ENCODE measurements at regions not wholly inside any gene's neighbourhood (a gene's known extent, or its start where the extent isn't known, plus 50 kb on each side); places are given as distances from the start of the nearest gene placed in this dataset.

DNA sequence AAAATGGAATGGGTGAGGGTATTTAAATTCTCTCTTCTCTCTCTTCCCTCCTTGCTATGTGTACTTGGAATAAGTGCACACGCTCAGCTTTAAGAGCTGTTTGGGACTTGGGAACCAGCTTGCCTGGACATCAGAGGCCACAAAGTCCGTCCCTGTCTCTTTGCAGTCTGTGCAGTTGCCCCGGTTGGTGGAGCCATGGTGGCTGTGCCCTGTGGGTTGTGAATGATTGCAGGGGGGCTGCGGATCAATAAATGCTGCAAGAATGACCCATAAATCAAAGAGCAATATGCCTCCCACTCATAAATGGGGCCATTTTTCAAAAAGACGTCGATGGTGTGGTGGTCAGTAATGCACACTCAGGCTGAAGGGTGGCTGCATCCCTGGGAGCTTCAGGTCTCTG, 135.1 kb upstream of the CST7 start:
- TF ChIP-seq, protein P1, sequence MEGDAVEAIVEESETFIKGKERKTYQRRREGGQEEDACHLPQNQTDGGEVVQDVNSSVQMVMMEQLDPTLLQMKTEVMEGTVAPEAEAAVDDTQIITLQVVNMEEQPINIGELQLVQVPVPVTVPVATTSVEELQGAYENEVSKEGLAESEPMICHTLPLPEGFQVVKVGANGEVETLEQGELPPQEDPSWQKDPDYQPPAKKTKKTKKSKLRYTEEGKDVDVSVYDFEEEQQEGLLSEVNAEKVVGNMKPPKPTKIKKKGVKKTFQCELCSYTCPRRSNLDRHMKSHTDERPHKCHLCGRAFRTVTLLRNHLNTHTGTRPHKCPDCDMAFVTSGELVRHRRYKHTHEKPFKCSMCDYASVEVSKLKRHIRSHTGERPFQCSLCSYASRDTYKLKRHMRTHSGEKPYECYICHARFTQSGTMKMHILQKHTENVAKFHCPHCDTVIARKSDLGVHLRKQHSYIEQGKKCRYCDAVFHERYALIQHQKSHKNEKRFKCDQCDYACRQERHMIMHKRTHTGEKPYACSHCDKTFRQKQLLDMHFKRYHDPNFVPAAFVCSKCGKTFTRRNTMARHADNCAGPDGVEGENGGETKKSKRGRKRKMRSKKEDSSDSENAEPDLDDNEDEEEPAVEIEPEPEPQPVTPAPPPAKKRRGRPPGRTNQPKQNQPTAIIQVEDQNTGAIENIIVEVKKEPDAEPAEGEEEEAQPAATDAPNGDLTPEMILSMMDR (IDR thresholded peaks at IDR 0.05) = no peak
- ATAC-seq = no peak
- H3K4me3 ChIP-seq = no peak overlapping the region

DNA sequence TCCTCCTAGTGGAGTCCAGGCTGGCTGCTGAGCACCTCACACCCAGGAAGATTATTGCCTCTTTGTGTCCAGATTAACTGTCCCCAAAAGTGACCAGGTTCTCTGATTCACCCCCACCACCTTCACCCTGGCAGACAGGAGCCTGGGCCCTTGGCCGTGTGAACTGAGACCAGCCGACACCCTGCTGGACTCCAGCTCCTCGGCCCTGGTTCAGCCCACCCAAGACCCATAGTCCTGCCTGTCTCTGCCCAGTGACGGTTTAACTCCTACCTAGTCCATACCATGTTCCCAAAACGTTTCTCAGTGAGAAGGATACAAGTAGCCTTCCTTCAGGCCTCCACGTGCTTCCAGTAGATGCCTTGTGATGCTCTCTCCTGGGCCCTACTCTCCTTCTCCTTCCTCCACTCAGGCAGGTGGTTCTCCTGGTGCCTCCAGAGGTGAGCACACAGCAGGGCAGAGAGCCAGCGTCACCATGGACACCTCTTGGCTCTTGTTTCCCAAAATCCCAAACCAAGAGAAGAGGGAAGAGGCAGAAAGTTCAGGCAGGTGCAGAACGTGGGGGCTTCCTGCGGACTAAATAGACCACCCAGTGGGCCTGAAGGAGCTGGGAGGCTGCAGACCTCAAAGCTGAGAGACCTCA, 134.4 kb upstream of the CST7 start:
- TF ChIP-seq, protein P1 (IDR thresholded peaks at IDR 0.05) = no peak
- intact Hi-C loops (cut with DNase I, micrococcal nuclease) = no loop called here
- H3K9me3 ChIP-seq = no peaks in the 10 kb centered on the region
- DNase-seq (no peak), ATAC-seq (no peak)
- no peaks in the 10 kb centered on the region for H3K4me1 ChIP-seq (ENCODE audit: low read depth)
- no peak overlapping the region for H3K4me3 ChIP-seq
- H3K36me3 ChIP-seq (ENCODE audit: low read depth) = no peaks in the 10 kb centered on the region

More for the DNA sequence above, 135.1 kb upstream of the CST7 start:
- H3K4me1 ChIP-seq (ENCODE audit: low read depth) = no peaks in the 10 kb centered on the region
- H3K36me3 ChIP-seq (ENCODE audit: low read depth) = no peaks in the 10 kb centered on the region
- intact Hi-C loops (cut with DNase I, micrococcal nuclease) = no loop called here
- no peaks in the 10 kb centered on the region for H3K9me3 ChIP-seq
- no peak for DNase-seq

DNA sequence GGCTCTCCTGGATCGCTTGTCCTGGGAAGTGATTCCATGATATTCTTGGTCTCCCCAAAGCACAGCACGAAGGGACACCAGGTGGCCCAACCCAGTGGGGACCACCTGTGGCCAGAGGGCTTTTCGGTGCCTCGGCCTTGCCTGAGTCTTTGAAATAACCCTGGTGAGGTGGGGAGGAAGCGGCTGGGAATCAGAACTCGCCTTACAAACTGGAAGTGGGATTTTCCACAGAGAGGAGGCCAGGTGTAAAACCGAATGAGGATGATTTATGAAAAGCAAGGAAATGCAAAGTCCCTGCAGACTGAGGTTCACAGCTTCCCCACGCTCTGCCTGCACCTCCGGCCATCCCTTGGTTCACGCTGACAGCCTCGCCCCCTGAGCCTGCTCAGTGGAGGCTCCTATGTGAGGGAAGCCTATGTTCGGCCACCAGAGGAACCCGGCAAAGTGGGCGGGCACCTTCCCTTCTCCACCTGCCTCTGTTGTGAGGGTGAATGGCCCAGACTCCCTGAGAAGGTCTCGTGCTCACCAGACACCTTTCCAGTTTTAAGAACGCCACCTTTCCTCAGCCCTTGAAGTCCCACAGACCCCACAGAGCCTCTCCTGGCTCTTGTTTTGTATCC, 133.8 kb upstream of the CST7 start:
- no peak for DNase-seq
- TF ChIP-seq, protein P1 (IDR thresholded peaks at IDR 0.05) = no peak
- intact Hi-C loops (cut with DNase I, micrococcal nuclease) = no loop called here
- no peaks in the 10 kb centered on the region for H3K36me3 ChIP-seq (ENCODE audit: low read depth)
- no peak overlapping the region for H3K4me3 ChIP-seq
- no peaks in the 10 kb centered on the region for H3K4me1 ChIP-seq (ENCODE audit: low read depth)
- no peak for ATAC-seq
- H3K9me3 ChIP-seq = no peaks in the 10 kb centered on the region

DNA sequence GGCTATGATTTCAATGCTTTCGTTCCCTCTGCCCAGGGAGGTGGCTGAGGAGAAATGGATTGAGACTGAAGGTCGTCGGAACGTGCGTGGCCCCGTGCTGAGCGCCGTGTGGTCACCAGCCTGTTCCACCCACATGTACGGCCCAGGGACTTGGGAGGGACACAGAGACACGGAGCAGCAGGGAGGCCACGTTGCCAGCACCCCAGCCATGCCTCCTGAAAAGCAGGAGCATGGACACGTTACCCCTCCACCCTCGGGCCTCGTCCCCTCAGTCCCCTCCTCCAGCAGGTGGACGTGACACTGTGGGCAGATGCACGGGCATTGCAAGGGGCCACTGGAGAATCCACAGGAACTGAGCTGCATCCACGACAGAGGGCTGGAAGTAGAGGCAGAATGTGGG, 133.1 kb upstream of the CST7 start:
- ATAC-seq = no peak
- Histone ChIP-seq H3K9me3 (no peaks in the 10 kb centered on the region), H3K4me1 (ENCODE audit: low read depth) (no peaks in the 10 kb centered on the region), H3K4me3 (no peak overlapping the region), H3K36me3 (ENCODE audit: low read depth) (no peaks in the 10 kb centered on the region)
- intact Hi-C loops (cut with DNase I, micrococcal nuclease) = no loop called here
- TF ChIP-seq, protein P1 (IDR thresholded peaks at IDR 0.05) = no peak
- DNase-seq = no peak

DNA sequence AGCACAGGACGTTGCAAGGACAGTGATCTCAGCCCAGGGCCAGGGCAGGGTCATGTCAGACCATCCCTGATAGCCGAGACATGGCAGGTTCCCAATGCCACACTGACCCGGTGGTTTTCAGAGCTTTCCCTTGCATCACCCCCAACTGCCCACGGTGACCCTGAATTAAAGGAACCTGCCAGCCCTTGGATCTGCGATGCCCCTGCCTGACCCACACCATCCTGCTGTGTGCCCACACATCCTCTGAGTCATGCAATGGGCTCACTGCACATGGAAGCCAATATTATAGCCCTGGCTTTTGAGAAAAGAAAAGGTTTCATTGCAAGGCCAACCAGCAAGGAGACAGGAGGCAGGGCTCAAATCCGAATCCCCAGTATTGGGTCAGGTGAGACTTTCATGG, 132.6 kb upstream of the CST7 start:
- ATAC-seq = no peak
- Histone ChIP-seq H3K36me3 (ENCODE audit: low read depth) (no peaks in the 10 kb centered on the region), H3K4me1 (ENCODE audit: low read depth) (no peaks in the 10 kb centered on the region), H3K9me3 (no peaks in the 10 kb centered on the region), H3K4me3 (no peak overlapping the region)
- TF ChIP-seq, protein P1 (IDR thresholded peaks at IDR 0.05) = no peak
- intact Hi-C loops (cut with DNase I, micrococcal nuclease) = no loop called here
- DNase-seq = no peak

All from mucosa of descending colon (tissue), 3 donors.